Stimulated activated CD4-positive, alpha-beta T cell treated with anti-CD3 and anti-CD28 coated beads, Interleukin-1b, Interleukin-23, amount 100 ng/mL, for 24 hours (primary cell): ENCODE measurements at regions not wholly inside any gene's neighbourhood (a gene's known extent, or its start where the extent isn't known, plus 50 kb on each side); places are given as distances from the start of the nearest gene placed in this dataset.

Experiments used
- DNase-seq, 4 experiments: peaks; one replicate each; pipeline ENCODE4 v3.0.0-alpha.2; 2020; ENCODE audit warnings: low read depth in 4 of 4, low spot score in 1 of 4

DNA sequence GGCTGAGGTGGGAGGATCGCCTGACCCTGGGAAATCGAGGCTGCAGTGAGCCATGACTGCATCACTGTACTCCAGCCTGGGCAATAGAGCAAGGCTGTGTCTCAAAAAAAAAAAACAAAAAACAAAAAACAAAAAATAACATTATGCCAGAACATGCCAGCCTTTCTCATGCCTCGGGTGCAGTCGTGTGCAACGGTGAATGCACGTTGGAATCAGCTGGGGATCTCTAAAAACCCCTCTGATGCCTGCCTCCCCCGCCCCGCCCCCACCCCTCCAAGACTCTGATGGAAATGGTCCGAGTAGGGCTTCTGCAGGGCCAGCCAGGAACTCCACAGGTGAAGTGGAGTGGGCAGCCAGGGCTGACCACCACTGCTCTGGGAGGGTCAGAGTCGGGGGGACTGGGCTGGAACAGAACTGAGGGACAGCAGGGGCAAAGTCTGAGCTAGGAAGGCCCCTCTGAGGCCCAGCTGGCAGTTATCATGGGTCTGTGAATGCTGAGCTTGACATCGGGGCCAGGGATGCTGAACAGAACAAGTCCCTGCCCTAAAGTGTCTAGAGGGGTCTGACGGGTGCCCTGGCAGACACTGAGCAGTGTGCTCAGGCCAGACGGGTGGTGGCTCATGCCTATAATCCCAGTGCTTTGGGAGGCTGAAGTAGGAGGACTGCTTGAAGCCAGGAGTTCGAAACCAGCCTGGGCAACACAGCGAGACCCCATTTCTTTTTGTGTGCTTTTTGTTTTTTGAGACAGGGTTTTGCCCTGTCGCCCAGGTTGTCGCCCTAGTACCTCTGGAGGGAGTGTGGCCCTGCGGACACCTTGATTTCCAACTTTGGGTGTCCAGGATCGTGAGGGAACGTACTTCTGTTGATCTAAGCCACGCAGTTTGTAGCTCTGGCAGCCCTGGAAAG, 193.4 kb upstream of the GSE1 start:
- no peak for DNase-seq

DNA sequence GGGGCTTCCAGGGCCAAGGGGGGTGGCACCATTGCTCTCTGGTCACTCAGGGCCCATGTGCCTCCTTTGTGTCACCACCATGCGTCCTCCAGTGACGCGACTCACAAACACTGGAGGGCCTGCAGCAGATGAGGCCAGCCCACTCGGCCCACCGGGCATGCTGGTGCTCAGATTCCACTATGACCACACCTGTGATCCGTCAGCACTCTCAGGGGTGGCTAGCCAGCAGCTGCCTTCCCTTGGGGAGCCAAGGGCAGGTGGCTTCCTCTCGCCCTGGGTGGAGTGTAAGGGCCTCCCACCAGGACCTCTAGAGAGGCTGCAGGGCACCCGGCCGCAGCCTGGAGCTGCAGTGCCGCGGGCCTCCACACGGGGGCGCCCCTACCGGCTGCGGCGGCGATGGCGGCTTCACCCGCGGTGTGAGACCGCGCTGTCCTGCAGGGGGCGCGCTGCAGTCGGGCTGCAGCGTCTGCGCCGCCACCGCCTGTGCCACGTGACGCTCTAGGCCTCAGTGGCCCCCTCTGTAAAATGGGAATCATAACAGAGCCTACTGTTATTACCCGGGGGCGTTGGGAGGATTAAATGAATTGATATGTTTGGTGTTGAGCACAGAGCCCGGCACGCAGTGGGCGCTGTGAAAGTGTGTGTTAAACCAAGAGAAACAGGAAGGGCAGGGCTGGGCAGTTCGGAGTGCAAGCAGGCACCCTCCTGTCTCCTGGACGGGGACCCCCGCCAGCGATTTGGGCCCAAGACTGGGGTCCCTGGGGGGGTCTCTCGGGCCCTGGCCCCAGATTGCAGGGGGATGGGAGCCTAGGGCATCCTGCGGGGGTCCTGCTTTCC, 192.4 kb upstream of the GSE1 start:
- peak; percentile 54 to 76 (median 60) for DNase-seq

GRCh38 chr16:85421338-85422195, 191.6 kb upstream of the GSE1 start:
- no peak for DNase-seq

GRCh38 chr16:85422196-85422631, 190.9 kb upstream of the GSE1 start:
- no peak for DNase-seq

DNA sequence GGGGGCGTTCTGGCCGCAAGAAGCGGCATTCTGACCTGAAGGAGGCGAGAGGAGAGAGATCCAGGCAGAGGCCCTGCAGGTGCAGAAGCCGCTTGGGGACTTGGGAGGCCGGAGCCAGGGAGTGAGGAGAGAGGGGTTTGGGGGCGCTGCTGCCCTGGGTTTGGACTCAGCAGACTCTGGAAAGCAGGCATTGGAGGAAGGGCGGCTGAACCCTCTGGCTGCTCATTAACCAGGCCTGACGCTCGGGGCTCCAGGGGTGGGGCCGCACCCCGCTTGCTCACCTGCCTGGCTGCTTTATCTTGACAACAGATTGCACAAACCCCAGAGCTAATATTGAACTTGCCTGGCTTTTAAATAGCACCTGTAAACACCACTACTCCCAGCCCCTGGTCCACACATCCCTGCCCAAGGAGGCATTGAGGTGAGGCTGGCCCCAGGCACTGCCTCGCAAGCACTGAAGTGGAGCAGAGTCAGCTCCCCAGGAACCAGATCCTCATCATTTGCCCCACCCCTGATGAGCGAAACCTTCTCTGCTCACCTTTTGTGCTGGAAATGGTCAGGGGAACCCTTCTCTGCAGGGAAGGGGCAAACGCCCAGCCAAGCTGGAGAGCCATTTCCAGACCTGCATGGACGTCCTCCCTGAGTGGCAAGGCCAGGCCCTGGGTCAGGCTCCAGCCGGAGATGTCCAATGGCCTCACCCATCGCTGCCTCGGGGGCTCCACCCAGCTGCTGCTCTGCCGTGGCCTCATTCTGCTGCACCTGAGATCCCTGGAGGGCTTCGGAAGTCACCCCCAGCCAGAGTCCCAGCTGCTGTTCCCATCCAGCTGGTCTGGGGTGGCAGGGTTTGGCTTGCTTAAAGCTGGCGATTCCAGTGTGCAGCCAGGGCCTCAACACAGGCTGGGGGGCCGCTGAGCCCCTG, 190.2 kb upstream of the GSE1 start:
- DNase-seq, result no peak

DNA sequence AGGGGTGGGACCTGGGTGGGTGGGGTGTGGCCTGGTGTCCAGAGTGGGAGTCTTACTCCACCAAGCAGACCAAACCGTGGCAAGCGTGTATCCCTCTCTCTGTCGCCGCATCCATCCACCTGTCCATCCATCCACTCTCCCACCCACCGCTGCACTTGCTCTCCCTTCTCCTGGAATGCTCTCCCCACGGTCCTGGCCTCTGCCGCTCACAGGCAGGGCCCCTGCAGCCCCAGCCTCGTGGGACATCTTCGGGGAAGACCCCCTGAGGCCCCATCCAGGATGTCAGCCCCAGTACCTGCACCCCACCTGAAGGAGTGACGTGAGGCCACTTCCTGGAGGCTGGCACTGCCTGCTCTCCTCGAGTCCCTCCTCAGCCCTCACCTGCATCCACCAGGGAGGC, 189.5 kb upstream of the GSE1 start:
- no peak for DNase-seq

- no peak for DNase-seq
These were observed 188.7 kb upstream of the GSE1 start for GRCh38 chr16:85424260-85425073.

- DNase-seq, result no peak
These were observed 188.0 kb upstream of the GSE1 start for GRCh38 chr16:85425074-85425662.

- no peak for DNase-seq
These were observed 186.3 kb upstream of the GSE1 start for GRCh38 chr16:85426806-85427205.

DNA sequence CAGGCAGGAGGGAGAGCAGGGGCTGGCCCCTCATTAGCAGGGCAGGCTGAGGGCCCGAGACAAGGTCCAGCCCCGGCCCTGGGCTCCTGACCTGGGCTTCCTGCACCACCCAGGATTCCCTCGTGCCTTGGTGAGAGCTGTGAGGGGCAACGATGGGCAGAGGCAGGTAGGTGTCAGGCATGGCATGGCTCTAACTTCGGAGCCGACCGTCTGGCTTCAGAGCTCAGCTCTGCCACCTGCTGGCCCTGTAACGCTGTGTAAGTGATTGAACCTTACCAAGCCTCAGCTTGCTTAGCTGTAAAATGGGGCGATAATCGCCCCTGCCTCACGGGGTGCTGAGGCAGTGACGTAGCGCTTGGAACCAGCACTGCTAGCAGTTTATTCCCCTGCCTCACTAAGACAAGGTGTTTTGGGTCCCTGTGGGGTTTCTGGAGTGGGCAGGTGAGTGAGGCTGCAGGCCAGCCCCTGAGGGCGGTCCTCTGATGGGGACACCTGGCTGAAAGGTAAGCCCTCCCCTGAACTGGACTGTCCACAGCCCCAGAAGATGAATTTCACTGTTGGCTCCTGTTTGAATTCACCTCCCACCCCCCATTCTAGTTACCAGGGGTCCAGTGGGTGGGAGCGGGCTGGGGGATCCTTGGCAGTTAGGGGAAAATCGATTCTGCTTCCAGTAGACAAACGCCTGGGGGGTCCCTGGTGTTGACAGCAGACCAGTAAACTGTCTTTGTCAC, 184.8 kb upstream of the GSE1 start:
- DNase-seq, result peak in 1 of 4 experiments; percentile 23

DNA sequence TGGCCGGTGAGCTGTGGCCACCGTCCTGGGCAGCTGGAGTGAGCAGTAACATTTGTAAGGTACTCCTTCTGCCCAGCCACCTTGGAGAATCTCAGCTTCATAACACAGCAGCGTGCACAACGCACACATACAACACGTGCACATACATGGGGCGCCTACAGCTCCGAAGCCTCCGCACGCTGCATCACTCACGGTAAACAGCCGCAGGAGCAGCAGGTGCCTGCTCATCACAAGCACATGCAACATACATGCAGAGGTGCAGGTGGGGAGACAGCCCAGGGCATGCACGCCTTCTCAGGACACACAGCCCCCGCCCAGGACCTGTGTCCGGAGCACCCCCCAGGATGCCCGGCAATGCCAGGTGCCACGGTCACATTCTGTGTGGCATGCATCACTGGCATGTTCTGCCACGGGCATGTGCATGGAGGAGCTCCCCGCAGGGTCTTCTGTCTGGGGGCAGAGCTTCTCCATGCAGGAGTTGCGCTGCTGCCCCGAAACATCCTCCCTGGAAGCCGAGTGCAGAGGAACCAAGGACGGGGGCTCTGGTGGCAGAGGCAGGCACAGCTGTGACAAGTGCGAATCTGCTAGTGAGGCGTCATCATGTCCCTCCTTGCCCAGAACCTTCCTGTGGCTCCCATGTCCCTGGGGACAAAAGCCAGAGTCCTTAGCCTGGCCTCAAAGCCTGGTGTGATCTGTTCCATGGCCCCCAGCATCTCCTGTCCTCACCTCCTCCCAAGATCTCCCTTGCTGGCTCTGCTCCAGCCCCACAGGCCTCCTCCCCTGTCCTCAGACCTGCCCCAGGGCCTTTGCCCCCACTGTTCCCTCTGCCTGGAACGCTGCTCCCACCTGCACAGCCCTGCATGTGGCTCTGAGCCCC, 184.0 kb upstream of the GSE1 start:
- no peak for DNase-seq

GRCh38 chr16:85429776-85430522, 183.2 kb upstream of the GSE1 start:
- DNase-seq, result no peak

DNA sequence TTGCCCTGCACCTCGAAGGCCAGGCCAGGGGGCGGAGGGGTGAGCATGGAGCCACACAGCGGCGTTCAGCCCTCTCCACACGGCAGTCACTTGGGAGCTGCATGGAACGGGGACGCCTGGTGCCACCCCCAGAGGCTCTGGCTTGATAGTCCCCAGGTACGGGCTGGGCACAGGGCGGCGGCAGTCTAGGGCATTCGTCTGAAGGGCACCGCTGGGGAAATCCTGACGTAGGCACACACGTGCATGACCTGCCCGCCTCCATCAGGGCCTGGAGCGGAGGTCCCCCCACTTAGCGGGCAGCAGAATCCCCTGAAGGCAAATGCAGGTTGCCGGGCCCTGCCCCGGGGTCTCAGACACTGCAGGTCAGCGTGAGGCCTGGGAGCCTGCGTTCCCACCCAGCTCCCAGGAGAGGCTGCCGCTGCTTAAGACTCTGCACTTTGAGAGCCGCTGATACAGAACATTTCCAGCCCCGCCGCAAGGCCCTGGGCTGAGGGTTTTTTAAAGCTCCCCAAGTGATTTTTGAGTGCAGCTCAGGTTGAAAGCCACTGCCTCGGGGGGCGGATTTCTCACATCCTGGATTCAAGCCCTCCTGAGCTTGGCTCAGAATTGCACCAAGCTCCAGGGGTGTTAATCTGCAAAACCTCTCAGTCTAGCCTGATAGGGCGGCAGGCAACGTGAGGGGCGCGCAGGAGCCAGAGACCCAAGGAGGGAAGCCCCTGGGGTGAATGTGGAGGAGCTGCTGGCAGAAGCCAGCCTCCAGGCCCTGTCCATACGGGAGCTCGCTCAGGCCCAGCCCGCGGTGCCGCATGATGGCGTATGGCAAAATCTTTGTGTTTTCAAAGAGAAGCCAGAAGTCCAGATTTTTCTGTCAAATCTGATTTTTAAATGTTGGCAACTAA, 182.3 kb upstream of the GSE1 start:
- DNase-seq, result no peak

- DNase-seq, result no peak
These were observed 181.5 kb upstream of the GSE1 start for GRCh38 chr16:85431431-85432124.

GRCh38 chr16:85432606-85433005, 180.5 kb upstream of the GSE1 start:
- DNase-seq, result no peak
